Hepatocyte (in vitro differentiated cells): ENCODE measurements at regions not wholly inside any gene's neighbourhood (a gene's known extent, or its start where the extent isn't known, plus 50 kb on each side); places are given as distances from the start of the nearest gene placed in this dataset.

Experiments
- DNase-seq: peaks from one replicate; pipeline ENCODE4 v3.0.0-alpha.2; 2016; ENCODE audit warnings: low spot score
- H2AFZ ChIP-seq: fragments of 200-600 bp; sonication (generic); 2 replicates; pipeline ENCODE4 v1.6.0; 2016; ENCODE audit warnings: antibody characterized with exemption, mild to moderate bottlenecking
- H3K27ac ChIP-seq: fragments of 200-600 bp; sonication (generic); 2 replicates; pipeline ENCODE4 v1.5.1; 2016; ENCODE audit warnings: mild to moderate bottlenecking
- H3K27me3 ChIP-seq: fragments of 200-600 bp; sonication (generic); 2 replicates; pipeline ENCODE4 v1.6.1; 2016
- H3K36me3 ChIP-seq: fragments of 200-600 bp; sonication (generic); replicated peaks from 2 replicates; pipeline ENCODE4 v1.5.1; 2016; ENCODE audit warnings: low read depth; ENCODE audit not compliant: insufficient read depth
- H3K4me1 ChIP-seq: fragments of 200-600 bp; sonication (generic); 2 replicates; pipeline ENCODE4 v1.5.1; 2016; ENCODE audit warnings: mild to moderate bottlenecking, moderate library complexity; ENCODE audit not compliant: insufficient read depth
- H3K4me2 ChIP-seq: fragments of 200-600 bp; sonication (generic); 2 replicates; pipeline ENCODE4 v1.6.0; 2016
- H3K4me3 ChIP-seq: fragments of 200-600 bp; sonication (generic); 2 replicates; pipeline ENCODE4 v1.5.1; 2016; ENCODE audit warnings: mild to moderate bottlenecking
- H3K79me2 ChIP-seq: fragments of 200-600 bp; sonication (generic); 2 replicates; pipeline ENCODE4 v1.6.0; 2017; ENCODE audit warnings: mild to moderate bottlenecking
- H3K9me2 ChIP-seq: fragments of 200-600 bp; sonication (generic); replicated peaks from 2 replicates; pipeline ENCODE4 v1.6.0; 2017; ENCODE audit warnings: mild to moderate bottlenecking; ENCODE audit not compliant: insufficient read depth
- H3K9me3 ChIP-seq: fragments of 200-600 bp; sonication (generic); 2 replicates; pipeline ENCODE4 v1.5.1; 2016; ENCODE audit warnings: low read depth, mild to moderate bottlenecking
- H4K20me1 ChIP-seq: fragments of 200-600 bp; sonication (generic); 2 replicates; pipeline ENCODE4 v1.6.0; 2016; ENCODE audit warnings: mild to moderate bottlenecking; ENCODE audit not compliant: insufficient read depth, poor library complexity, severe bottlenecking
- EZH2 ChIP-seq: fragments of 200-600 bp; sonication (generic); IDR thresholded peaks from 2 replicates; pipeline ENCODE4 v1.6.1; 2016; ENCODE audit warnings: antibody characterized with exemption, mild to moderate bottlenecking, borderline replicate concordance
- EZH2phosphoT487 ChIP-seq: fragments of 200-600 bp; sonication (generic); IDR thresholded peaks from one replicate; pipeline ENCODE4 v1.6.1; 2018; ENCODE audit warnings: antibody characterized with exemption, mild to moderate bottlenecking, low read depth, moderate library complexity; ENCODE audit not compliant: unreplicated experiment, severe bottlenecking
- WGBS: methylation state at CpG from one replicate; pipeline ENCODE4 v1.1.6; 2016; ENCODE audit warnings: low lambda C conversion rate; ENCODE audit errors: missing lambda C conversion rate; 5-methylcytosine and 5-hydroxymethylcytosine counted together
- TF ChIP-seq, protein P1 (sequence below): fragments of 200-600 bp; sonication (generic); IDR thresholded peaks from 2 replicates; pipeline ENCODE4 v1.5.1; 2016; ENCODE audit warnings: antibody characterized with exemption, mild to moderate bottlenecking; ENCODE audit not compliant: poor library complexity

DNA sequence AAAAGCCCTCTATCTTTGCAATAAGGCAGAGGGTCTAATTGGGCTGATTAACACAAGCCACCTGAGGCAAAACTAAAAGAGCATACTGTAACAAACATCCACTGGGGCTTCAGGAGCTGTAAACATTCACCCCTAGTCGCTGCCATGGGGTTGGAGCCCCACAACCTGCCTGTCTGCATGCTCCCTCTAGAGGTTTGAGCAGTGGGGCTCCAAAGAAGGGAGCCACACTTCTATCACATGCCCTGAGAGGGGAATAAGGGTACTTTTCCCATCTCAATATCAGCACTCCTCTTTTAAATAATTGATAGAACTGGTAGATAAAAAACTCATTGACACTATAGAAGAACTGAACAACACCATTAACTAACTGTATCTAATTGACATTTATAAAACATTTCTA is 130.1 kb upstream of the COX10 start:
- 82% methylated on average over 1 of the region's 1 CpG for WGBS
- Histone ChIP-seq H3K4me2 (no peak overlapping the region), H3K9me3 (no peaks in the 10 kb centered on the region)

GRCh38 chr17:13940858-13941665 is 128.2 kb upstream of the COX10 start:
- H3K4me1 ChIP-seq, result no peaks in the 10 kb centered on the region

More for the DNA sequence above, 130.1 kb upstream of the COX10 start:
- no peak for TF ChIP-seq EZH2phosphoT487
- TF ChIP-seq EZH2, result no peak
- TF ChIP-seq, protein P1, sequence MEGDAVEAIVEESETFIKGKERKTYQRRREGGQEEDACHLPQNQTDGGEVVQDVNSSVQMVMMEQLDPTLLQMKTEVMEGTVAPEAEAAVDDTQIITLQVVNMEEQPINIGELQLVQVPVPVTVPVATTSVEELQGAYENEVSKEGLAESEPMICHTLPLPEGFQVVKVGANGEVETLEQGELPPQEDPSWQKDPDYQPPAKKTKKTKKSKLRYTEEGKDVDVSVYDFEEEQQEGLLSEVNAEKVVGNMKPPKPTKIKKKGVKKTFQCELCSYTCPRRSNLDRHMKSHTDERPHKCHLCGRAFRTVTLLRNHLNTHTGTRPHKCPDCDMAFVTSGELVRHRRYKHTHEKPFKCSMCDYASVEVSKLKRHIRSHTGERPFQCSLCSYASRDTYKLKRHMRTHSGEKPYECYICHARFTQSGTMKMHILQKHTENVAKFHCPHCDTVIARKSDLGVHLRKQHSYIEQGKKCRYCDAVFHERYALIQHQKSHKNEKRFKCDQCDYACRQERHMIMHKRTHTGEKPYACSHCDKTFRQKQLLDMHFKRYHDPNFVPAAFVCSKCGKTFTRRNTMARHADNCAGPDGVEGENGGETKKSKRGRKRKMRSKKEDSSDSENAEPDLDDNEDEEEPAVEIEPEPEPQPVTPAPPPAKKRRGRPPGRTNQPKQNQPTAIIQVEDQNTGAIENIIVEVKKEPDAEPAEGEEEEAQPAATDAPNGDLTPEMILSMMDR, result no peak
- H3K27me3 ChIP-seq, result no peaks in the 10 kb centered on the region
- H3K4me1 ChIP-seq, result no peaks in the 10 kb centered on the region
- no peak overlapping the region for H3K27ac ChIP-seq
- no peak overlapping the region for H3K4me3 ChIP-seq
- no peaks in the 10 kb centered on the region for H3K79me2 ChIP-seq
- DNase-seq, result no peak
- no peaks in the 10 kb centered on the region for H3K9me2 ChIP-seq
- H4K20me1 ChIP-seq, result no peaks in the 10 kb centered on the region
- no peaks in the 10 kb centered on the region for H3K36me3 ChIP-seq
- no peak overlapping the region for H2AFZ ChIP-seq

DNA sequence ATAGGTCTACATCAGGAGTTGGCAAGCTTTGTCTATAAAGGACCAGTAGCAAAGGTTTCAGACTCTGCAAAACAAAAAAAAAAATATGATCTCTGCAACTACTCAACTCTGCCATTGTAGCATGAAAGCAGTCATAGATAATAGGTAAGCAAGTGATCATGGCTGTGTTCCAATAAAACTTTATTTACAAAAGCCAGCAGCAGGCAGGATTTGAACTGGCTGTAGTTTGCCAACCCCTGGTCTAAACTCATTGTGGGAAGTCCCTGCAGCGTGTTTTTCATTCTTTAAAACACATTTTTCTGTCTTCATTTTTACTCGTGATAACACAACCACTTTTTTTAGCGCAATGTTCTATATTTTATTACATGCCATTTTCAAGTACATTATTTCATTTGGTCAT is 127.5 kb upstream of the COX10 start:
- Histone ChIP-seq H3K4me1 (no peaks in the 10 kb centered on the region), H3K9me3 (no peaks in the 10 kb centered on the region), H3K4me3 (no peak overlapping the region), H4K20me1 (no peaks in the 10 kb centered on the region), H3K9me2 (no peaks in the 10 kb centered on the region), H3K27ac (no peak overlapping the region), H2AFZ (no peak overlapping the region), H3K4me2 (no peak overlapping the region), H3K79me2 (no peaks in the 10 kb centered on the region), H3K27me3 (no peaks in the 10 kb centered on the region), H3K36me3 (no peaks in the 10 kb centered on the region)
- WGBS, result 98% methylated on average over 3 of the region's 3 CpGs
- no peak for DNase-seq
- TF ChIP-seq, protein P1, result no peak
- TF ChIP-seq EZH2 (no peak), EZH2phosphoT487 (no peak)

More at GRCh38 chr17:13940858-13941665, 128.2 kb upstream of the COX10 start:
- Histone ChIP-seq H2AFZ (no peak overlapping the region), H4K20me1 (no peaks in the 10 kb centered on the region), H3K4me2 (no peak overlapping the region), H3K9me2 (no peaks in the 10 kb centered on the region), H3K9me3 (no peaks in the 10 kb centered on the region), H3K27ac (no peak overlapping the region), H3K79me2 (no peaks in the 10 kb centered on the region), H3K36me3 (no peaks in the 10 kb centered on the region), H3K27me3 (no peaks in the 10 kb centered on the region), H3K4me3 (no peak overlapping the region)
- 96% methylated on average over 3 of the region's 3 CpGs for WGBS
- no peak for DNase-seq
- TF ChIP-seq EZH2, result no peak

- H3K9me2 ChIP-seq, result no peaks in the 10 kb centered on the region
- no peaks in the 10 kb centered on the region for H3K9me3 ChIP-seq
- no peaks in the 10 kb centered on the region for H3K79me2 ChIP-seq
- H3K4me1 ChIP-seq, result no peaks in the 10 kb centered on the region
- H4K20me1 ChIP-seq, result no peaks in the 10 kb centered on the region
- H3K27ac ChIP-seq, result no peak overlapping the region
- TF ChIP-seq EZH2phosphoT487 (no peak), EZH2 (no peak)
- TF ChIP-seq, protein P1, result no peak
- H3K4me3 ChIP-seq, result no peak overlapping the region
- 76% methylated on average over 2 of the region's 2 CpGs for WGBS
- H3K4me2 ChIP-seq, result no peak overlapping the region
- H2AFZ ChIP-seq, result no peak overlapping the region
- H3K27me3 ChIP-seq, result no peaks in the 10 kb centered on the region
- DNase-seq, result no peak
- H3K36me3 ChIP-seq, result no peaks in the 10 kb centered on the region
Measured at GRCh38 chr17:13943909-13944308, 125.4 kb upstream of the COX10 start.
